ENCODE measurements at regions not wholly inside any gene's neighbourhood (a gene's known extent, or its start where the extent isn't known, plus 50 kb on each side); places are given as distances from the start of the nearest gene placed in this dataset.

DNA sequence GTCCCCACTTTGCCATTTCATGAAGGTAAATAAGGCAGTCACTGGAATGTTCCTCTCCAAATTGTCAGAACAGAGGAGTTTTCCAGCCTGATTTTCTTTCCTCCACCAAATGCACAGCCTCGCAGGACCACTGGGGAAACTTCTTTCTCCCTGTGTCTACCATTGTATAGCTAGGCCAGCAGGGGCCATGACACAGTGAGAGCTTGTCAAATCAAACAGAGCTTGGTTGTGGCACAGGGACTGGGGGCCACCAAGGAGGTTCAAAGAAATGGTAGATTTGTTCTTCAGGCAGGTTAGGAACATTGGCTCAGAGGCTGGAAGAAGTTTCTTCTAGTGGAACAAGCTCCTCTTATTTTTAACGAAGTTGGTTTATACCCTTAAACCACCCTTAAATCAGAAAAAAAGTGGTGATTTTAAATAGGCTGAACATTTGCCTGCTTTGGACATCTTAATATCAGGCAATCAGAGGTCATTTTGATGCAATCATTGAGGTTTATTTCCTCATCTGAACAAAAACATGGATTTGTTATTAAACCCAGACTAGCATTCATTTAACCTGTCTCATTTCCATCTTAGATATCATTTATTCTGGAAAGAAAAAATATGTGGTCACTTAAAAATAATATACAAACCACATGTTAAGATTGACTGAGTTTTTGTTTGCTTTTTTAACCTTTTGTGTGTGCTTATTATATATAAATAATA is 105.6 kb downstream of the GTPBP8 start:
- H3K27me3 ChIP-seq (ENCODE audit: control insufficient read depth in 1 of 2, insufficient read depth in 2 of 2, low read length in 2 of 2) = no peaks in the 10 kb centered on the region
- no peaks in the 10 kb centered on the region for H3K36me3 ChIP-seq (ENCODE audit: control insufficient read depth in 2 of 2, insufficient read depth in 2 of 2, low read length in 2 of 2)
- no peak overlapping the region for H3K27ac ChIP-seq (ENCODE audit: low read length)
- H3K4me1 ChIP-seq (ENCODE audit: control insufficient read depth, insufficient read depth, low read length) = no peaks in the 10 kb centered on the region
- H3K4me3 ChIP-seq (ENCODE audit: low read length in 2 of 2) = no peak overlapping the region
- no peaks in the 10 kb centered on the region for H3K9me3 ChIP-seq (ENCODE audit: control insufficient read depth in 2 of 2, low read length in 2 of 2)
- no peak overlapping the region for H3K9ac ChIP-seq (ENCODE audit: low read length in 2 of 2)

DNA sequence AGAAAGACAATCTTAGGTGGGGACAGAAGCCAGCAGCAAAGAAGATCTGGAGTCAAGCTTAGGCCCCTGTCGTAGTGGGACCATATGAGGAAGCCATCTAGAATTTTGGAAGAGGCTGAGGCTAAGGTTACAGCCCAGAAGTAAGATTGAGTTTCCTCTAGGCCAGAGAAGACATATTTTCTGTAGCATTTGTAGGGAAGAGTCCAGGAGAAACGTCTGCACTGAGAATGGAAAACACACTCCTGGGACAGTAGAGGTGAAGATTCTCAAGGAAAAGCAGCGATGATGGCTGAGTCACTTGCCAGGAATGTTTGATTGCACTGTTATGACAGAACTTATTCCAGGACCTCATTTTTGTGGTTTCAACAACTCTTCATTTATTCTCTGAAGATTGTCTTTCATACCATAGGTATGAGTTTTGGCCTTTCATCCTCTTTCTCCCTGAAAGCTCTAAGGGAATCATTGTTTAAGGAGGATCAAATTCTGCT is 107.2 kb downstream of the GTPBP8 start:
- Histone ChIP-seq H3K27me3 (ENCODE audit: control insufficient read depth in 1 of 2, insufficient read depth in 2 of 2, low read length in 2 of 2) (no peaks in the 10 kb centered on the region), H3K4me1 (ENCODE audit: control insufficient read depth, insufficient read depth, low read length) (no peaks in the 10 kb centered on the region), H3K9ac (ENCODE audit: low read length in 2 of 2) (no peak overlapping the region), H3K27ac (ENCODE audit: low read length) (no peak overlapping the region), H3K4me3 (ENCODE audit: low read length in 2 of 2) (no peak overlapping the region), H3K36me3 (ENCODE audit: control insufficient read depth in 2 of 2, insufficient read depth in 2 of 2, low read length in 2 of 2) (no peaks in the 10 kb centered on the region), H3K9me3 (ENCODE audit: control insufficient read depth in 2 of 2, low read length in 2 of 2) (no peaks in the 10 kb centered on the region)

DNA sequence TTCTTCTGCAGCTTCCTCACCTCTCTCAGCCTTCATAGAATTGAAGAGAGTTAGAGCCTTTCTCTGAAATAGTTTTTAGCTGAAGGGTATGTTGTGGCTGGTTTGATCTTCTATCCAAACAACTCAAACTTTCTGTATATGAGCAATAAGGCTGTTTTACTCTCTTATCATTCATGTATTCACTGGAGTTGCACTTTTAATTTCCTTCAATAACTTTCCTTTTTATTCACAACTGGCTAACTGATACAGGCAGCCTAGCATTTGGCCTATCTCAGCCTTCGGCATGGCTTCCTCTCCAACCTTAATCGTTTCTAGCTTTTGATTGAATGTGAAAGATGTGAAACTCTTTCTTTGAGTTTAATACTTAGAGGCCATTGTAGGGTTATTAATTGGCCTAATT is 109.3 kb downstream of the GTPBP8 start:
- H3K4me3 ChIP-seq (ENCODE audit: low read length in 2 of 2) = no peak overlapping the region
- no peak overlapping the region for H3K9ac ChIP-seq (ENCODE audit: low read length in 2 of 2)
- H3K27ac ChIP-seq (ENCODE audit: low read length) = no peak overlapping the region

GRCh38 chr3:113103588-113103987 is 107.8 kb upstream of the BOC start:
- no peak overlapping the region for H3K9ac ChIP-seq (ENCODE audit: low read length in 2 of 2)
- no peaks in the 10 kb centered on the region for H3K27me3 ChIP-seq (ENCODE audit: control insufficient read depth in 1 of 2, insufficient read depth in 2 of 2, low read length in 2 of 2)
- H3K27ac ChIP-seq (ENCODE audit: low read length) = no peak overlapping the region

More for the DNA sequence above, 109.3 kb downstream of the GTPBP8 start:
- Histone ChIP-seq H3K36me3 (ENCODE audit: control insufficient read depth in 2 of 2, insufficient read depth in 2 of 2, low read length in 2 of 2) (no peaks in the 10 kb centered on the region), H3K4me1 (ENCODE audit: control insufficient read depth, insufficient read depth, low read length) (peaks cover 3% of the 10 kb centered on the region), H3K27me3 (ENCODE audit: control insufficient read depth in 1 of 2, insufficient read depth in 2 of 2, low read length in 2 of 2) (no peaks in the 10 kb centered on the region), H3K9me3 (ENCODE audit: control insufficient read depth in 2 of 2, low read length in 2 of 2) (no peaks in the 10 kb centered on the region)

DNA sequence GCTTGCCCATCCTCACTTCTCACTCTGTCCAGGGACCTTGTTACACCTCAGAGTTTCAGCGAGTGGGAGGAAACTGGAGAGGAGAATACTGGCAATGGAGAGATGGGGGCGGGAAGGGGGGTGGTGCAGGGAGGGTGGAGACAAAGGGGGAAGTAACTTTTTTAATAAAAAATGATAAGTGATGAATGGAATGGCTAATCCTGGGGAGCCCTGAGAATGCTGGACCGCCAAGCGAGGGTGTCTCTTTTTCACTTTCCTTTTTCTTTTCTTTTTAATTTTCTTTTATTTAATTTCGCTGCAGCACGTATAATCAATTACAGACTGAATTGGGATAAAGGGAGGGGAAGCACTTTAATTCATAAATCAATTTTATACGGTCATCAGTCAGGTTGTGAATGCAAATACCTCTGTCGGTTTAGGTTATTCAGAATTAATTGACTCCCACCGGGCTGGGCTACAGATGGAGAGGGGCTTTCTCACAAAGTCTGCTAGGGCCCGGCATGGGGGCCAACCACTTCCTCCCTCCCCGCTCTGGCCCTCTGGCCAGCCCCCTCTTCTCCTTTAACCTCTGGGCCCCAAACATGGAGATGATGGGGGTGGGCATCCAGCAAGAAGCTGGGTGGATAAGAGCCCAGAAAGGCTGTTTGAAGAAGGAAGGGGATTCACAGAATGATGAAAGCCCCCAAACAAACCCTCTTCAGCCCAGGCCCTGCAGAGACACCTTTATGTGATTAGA is 106.8 kb upstream of the BOC start:
- H3K27me3 ChIP-seq (ENCODE audit: control insufficient read depth in 1 of 2, insufficient read depth in 2 of 2, low read length in 2 of 2) = no peaks in the 10 kb centered on the region
- H3K9ac ChIP-seq (ENCODE audit: low read length in 2 of 2) = no peak overlapping the region
- peak overlapping the region; percentile 46 for H3K27ac ChIP-seq (ENCODE audit: low read length)
- H3K4me3 ChIP-seq (ENCODE audit: low read length in 2 of 2) = no peak overlapping the region
- no peaks in the 10 kb centered on the region for H3K36me3 ChIP-seq (ENCODE audit: control insufficient read depth in 2 of 2, insufficient read depth in 2 of 2, low read length in 2 of 2)
- H3K9me3 ChIP-seq (ENCODE audit: control insufficient read depth in 2 of 2, low read length in 2 of 2) = no peaks in the 10 kb centered on the region
- peaks cover 3% of the 10 kb centered on the region for H3K4me1 ChIP-seq (ENCODE audit: control insufficient read depth, insufficient read depth, low read length)

More at GRCh38 chr3:113103588-113103987, 107.8 kb upstream of the BOC start:
- H3K9me3 ChIP-seq (ENCODE audit: control insufficient read depth in 2 of 2, low read length in 2 of 2) = no peaks in the 10 kb centered on the region
- H3K4me1 ChIP-seq (ENCODE audit: control insufficient read depth, insufficient read depth, low read length) = peaks cover 3% of the 10 kb centered on the region
- H3K4me3 ChIP-seq (ENCODE audit: low read length in 2 of 2) = no peak overlapping the region
- H3K36me3 ChIP-seq (ENCODE audit: control insufficient read depth in 2 of 2, insufficient read depth in 2 of 2, low read length in 2 of 2) = no peaks in the 10 kb centered on the region

DNA sequence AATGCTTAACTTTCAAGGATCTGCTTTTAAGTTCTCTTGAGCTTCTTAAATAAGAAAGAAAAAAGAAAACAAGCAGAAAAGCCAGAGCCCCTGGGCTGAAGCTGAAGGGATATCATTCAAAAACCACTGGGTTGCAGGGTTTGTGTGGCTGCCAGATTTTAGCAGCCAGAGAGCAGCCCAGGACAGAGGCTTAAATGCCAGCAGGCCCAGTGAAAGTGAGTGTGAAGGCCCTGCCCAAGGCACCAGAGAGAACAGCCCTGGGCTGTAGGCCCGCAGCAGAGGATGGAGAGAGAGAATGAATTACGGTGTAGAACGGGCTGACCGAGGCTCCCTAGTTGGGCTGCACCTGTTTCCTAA is 106.3 kb upstream of the BOC start:
- no peak overlapping the region for H3K4me3 ChIP-seq (ENCODE audit: low read length in 2 of 2)
- peak overlapping the region in 1 of 2 donors; percentile 36 for H3K9ac ChIP-seq (ENCODE audit: low read length in 2 of 2)
- peak overlapping the region; percentile 46 for H3K27ac ChIP-seq (ENCODE audit: low read length)
- H3K4me1 ChIP-seq (ENCODE audit: control insufficient read depth, insufficient read depth, low read length) = peaks cover 3% of the 10 kb centered on the region
- H3K36me3 ChIP-seq (ENCODE audit: control insufficient read depth in 2 of 2, insufficient read depth in 2 of 2, low read length in 2 of 2) = no peaks in the 10 kb centered on the region
- H3K9me3 ChIP-seq (ENCODE audit: control insufficient read depth in 2 of 2, low read length in 2 of 2) = no peaks in the 10 kb centered on the region
- no peaks in the 10 kb centered on the region for H3K27me3 ChIP-seq (ENCODE audit: control insufficient read depth in 1 of 2, insufficient read depth in 2 of 2, low read length in 2 of 2)

DNA sequence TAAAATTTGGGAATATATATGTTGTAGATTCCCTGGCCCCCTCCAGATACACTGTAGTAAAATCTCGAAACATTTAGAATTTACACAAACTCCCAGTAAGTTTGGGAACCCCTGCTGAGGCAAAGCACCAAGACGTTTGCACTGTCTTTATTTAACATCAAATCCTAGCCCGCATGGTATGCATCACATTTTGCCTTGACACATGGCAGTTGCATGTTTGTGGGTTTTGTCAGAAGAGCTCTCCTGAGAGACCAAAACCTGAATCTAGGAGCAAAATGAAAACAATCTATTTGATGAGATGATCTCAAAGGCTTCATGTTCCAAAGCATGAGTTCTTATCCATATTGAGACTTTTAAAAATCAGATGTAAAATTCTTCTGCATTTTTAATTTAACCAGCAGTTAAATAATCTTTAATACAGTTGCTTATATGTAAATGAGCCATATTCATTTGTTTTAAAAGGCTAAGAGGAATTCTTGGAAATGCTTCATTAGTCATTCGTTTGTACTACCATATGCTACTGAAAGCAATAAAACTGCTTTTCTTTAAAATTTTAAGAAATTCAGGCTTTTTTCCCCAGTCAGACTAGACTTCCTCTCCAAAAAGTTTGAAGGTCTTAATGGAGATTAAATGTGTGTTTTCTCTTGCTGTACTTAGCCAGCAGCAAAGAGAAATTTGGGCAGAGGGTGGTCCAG is 105.2 kb upstream of the BOC start:
- Histone ChIP-seq H3K27ac (ENCODE audit: low read length) (no peak overlapping the region), H3K36me3 (ENCODE audit: control insufficient read depth in 2 of 2, insufficient read depth in 2 of 2, low read length in 2 of 2) (no peaks in the 10 kb centered on the region), H3K9ac (ENCODE audit: low read length in 2 of 2) (no peak overlapping the region), H3K9me3 (ENCODE audit: control insufficient read depth in 2 of 2, low read length in 2 of 2) (no peaks in the 10 kb centered on the region), H3K27me3 (ENCODE audit: control insufficient read depth in 1 of 2, insufficient read depth in 2 of 2, low read length in 2 of 2) (no peaks in the 10 kb centered on the region), H3K4me1 (ENCODE audit: control insufficient read depth, insufficient read depth, low read length) (peaks cover 7% of the 10 kb centered on the region), H3K4me3 (ENCODE audit: low read length in 2 of 2) (no peak overlapping the region)

DNA sequence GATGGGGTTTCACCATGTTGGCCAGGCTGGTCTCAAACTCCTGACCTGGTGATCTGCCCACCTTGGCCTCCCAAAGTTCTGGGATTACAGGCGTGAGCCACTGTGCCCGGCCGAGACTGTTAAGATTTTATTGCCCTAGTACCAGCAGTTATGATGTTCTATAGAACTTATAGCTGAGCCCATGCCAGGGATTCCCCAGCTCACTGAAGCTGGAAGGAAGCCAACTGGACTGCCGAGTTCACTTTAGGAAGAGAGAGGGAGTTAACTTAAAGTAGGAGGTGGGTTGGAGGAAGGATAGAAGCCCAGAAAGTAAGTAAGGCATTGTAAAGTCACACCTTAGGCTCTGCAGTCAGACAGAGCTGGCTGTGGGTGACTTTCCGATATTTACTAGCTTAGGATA is 101.1 kb upstream of the BOC start:
- H3K4me3 ChIP-seq (ENCODE audit: low read length in 2 of 2) = no peak overlapping the region
- no peaks in the 10 kb centered on the region for H3K27me3 ChIP-seq (ENCODE audit: control insufficient read depth in 1 of 2, insufficient read depth in 2 of 2, low read length in 2 of 2)
- no peaks in the 10 kb centered on the region for H3K36me3 ChIP-seq (ENCODE audit: control insufficient read depth in 2 of 2, insufficient read depth in 2 of 2, low read length in 2 of 2)
- H3K27ac ChIP-seq (ENCODE audit: low read length) = no peak overlapping the region
- H3K9me3 ChIP-seq (ENCODE audit: control insufficient read depth in 2 of 2, low read length in 2 of 2) = no peaks in the 10 kb centered on the region
- no peak overlapping the region for H3K9ac ChIP-seq (ENCODE audit: low read length in 2 of 2)
- peaks cover 4% of the 10 kb centered on the region for H3K4me1 ChIP-seq (ENCODE audit: control insufficient read depth, insufficient read depth, low read length)

GRCh38 chr3:113111011-113111707 is 100.2 kb upstream of the BOC start:
- H3K27me3 ChIP-seq (ENCODE audit: control insufficient read depth in 1 of 2, insufficient read depth in 2 of 2, low read length in 2 of 2) = no peaks in the 10 kb centered on the region
- H3K27ac ChIP-seq (ENCODE audit: low read length) = no peak overlapping the region
- no peaks in the 10 kb centered on the region for H3K9me3 ChIP-seq (ENCODE audit: control insufficient read depth in 2 of 2, low read length in 2 of 2)
- peaks cover 4% of the 10 kb centered on the region for H3K4me1 ChIP-seq (ENCODE audit: control insufficient read depth, insufficient read depth, low read length)
- no peaks in the 10 kb centered on the region for H3K36me3 ChIP-seq (ENCODE audit: control insufficient read depth in 2 of 2, insufficient read depth in 2 of 2, low read length in 2 of 2)
- no peak overlapping the region for H3K9ac ChIP-seq (ENCODE audit: low read length in 2 of 2)
- no peak overlapping the region for H3K4me3 ChIP-seq (ENCODE audit: low read length in 2 of 2)

DNA sequence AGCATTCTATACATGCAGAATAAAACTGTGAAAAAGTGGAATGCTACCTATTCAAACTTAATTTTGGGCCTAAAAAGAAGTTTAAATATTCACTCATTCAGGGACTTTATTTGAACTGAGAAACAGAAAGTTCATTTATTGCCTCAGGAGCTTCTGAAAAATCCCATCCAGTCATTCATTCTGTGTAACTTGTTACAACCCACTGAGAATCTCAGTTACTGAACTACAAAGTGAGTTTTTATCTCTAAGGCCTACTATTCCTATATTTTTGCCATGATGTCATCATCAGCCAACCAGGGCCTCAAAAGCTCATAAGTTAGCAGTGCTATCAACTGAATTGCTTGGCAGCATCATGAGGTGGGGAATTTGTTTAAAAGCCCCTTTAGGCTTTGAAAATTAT is 98.0 kb upstream of the BOC start:
- no peaks in the 10 kb centered on the region for H3K27me3 ChIP-seq (ENCODE audit: control insufficient read depth in 1 of 2, insufficient read depth in 2 of 2, low read length in 2 of 2)

More for the DNA sequence above, 98.0 kb upstream of the BOC start:
- no peak overlapping the region for H3K27ac ChIP-seq (ENCODE audit: low read length)
- no peak overlapping the region for H3K4me3 ChIP-seq (ENCODE audit: low read length in 2 of 2)
- no peaks in the 10 kb centered on the region for H3K9me3 ChIP-seq (ENCODE audit: control insufficient read depth in 2 of 2, low read length in 2 of 2)
- no peak overlapping the region for H3K9ac ChIP-seq (ENCODE audit: low read length in 2 of 2)
- H3K36me3 ChIP-seq (ENCODE audit: control insufficient read depth in 2 of 2, insufficient read depth in 2 of 2, low read length in 2 of 2) = no peaks in the 10 kb centered on the region
- peaks cover 10% of the 10 kb centered on the region for H3K4me1 ChIP-seq (ENCODE audit: control insufficient read depth, insufficient read depth, low read length)

All from stomach smooth muscle (tissue), 2 donors.